Right cardiac atrium (tissue), 5 donors: ENCODE measurements at regions not wholly inside any gene's neighbourhood (a gene's known extent, or its start where the extent isn't known, plus 50 kb on each side); places are given as distances from the start of the nearest gene placed in this dataset.

ENCODE experiments used
- ATAC-seq, 2 donors: fragments of 200-7000 bp; cut with Tn5 transposase; one replicate each; pipeline versions ENCODE4 v1.8.0 to v1.9.1; 2020; ENCODE audit warnings: moderate library complexity in 2 of 2, mild to moderate bottlenecking in 1 of 2
- DNase-seq, 3 donors: peaks; one replicate each; pipeline ENCODE4 v3.0.0-alpha.2; 2020
- H3K27ac ChIP-seq: one replicate; pipeline ENCODE4 v1.5.1; 2013; ENCODE audit warnings: mild to moderate bottlenecking, low read length, control low read depth, moderate library complexity
- H3K27me3 ChIP-seq: one replicate; pipeline ENCODE4 v1.6.1; 2013; ENCODE audit not compliant: control insufficient read depth, insufficient read depth
- H3K4me1 ChIP-seq: one replicate; pipeline ENCODE4 v1.6.1; 2013; ENCODE audit warnings: low read length; ENCODE audit not compliant: control insufficient read depth, insufficient read depth
- H3K4me3 ChIP-seq: one replicate; pipeline ENCODE4 v1.5.1; 2013; ENCODE audit warnings: low read length, control low read depth
- H3K9me3 ChIP-seq: one replicate; pipeline ENCODE4 v1.6.1; 2013; ENCODE audit warnings: low read length; ENCODE audit not compliant: control insufficient read depth
- WGBS: extraction: QIAGEN DNeasy Blood & Tissue Kit; methylation state at CpG from one replicate; pipeline ENCODE4 v1.1.7; 2013; 5-methylcytosine and 5-hydroxymethylcytosine counted together
- intact Hi-C, 4 donors: fragments of 100-400 bp; cut with DNase I; formaldehyde crosslinking; loops; one replicate each; pipeline versions ENCODE4 v1.11.0 to v1.14.0; 2022 to 2023
- donor health status: healthy with polysubstance abuse.
- donor health status: DM: no; HTN: yes; CAD: no.
- donor health status: DM: no; HTN: no; CAD: no.
- donor health status: DM: no; HTN: yes; CAD: no; lungs with severe emphysema.
- donor health status: DM: yes; HTN: yes; CAD: no.

GRCh38 chr4:37737466-37737865 lies 51.3 kb upstream of the RELL1 start:
- 92% methylated on average over 4 of the region's 4 CpGs for WGBS
- Histone ChIP-seq H3K4me1 (no peaks in the 10 kb centered on the region), H3K27ac (no peak overlapping the region), H3K4me3 (no peak overlapping the region), H3K9me3 (no peaks in the 10 kb centered on the region), H3K27me3 (no peaks in the 10 kb centered on the region)
- intact Hi-C loops: no loop called here
- ATAC-seq: no peak
- DNase-seq: no peak
